IgD-negative memory B cell (primary cell): ENCODE measurements at regions not wholly inside any gene's neighbourhood (a gene's known extent, or its start where the extent isn't known, plus 50 kb on each side); places are given as distances from the start of the nearest gene placed in this dataset.

Experiments used
- H3K27ac Mint-ChIP-seq, 3 donors: one replicate each; pipeline ENCODE4 v1.8.0; 2020 to 2022; ENCODE audit warnings: mild to moderate bottlenecking in 3 of 3, mixed read lengths in 3 of 3, moderate library complexity in 1 of 3
- H3K27me3 Mint-ChIP-seq: one replicate; pipeline ENCODE4 v1.8.0; 2021; ENCODE audit warnings: mixed read lengths
- H3K36me3 Mint-ChIP-seq: one replicate; pipeline ENCODE4 v1.8.0; 2020; ENCODE audit warnings: mild to moderate bottlenecking, mixed read lengths
- H3K4me1 Mint-ChIP-seq, 3 donors: one replicate each; pipeline ENCODE4 v1.8.0; 2020 to 2022; ENCODE audit warnings: mixed read lengths in 3 of 3, mild to moderate bottlenecking in 1 of 3
- H3K4me3 Mint-ChIP-seq, 4 donors: one replicate each; pipeline ENCODE4 v1.8.0; 2020 to 2022; ENCODE audit warnings: mild to moderate bottlenecking in 4 of 4, mixed read lengths in 4 of 4, moderate library complexity in 3 of 4
- H3K9me3 Mint-ChIP-seq, 3 donors: one replicate each; pipeline ENCODE4 v1.8.0; 2020 to 2021; ENCODE audit warnings: mixed read lengths in 3 of 3, mild to moderate bottlenecking in 1 of 3

DNA sequence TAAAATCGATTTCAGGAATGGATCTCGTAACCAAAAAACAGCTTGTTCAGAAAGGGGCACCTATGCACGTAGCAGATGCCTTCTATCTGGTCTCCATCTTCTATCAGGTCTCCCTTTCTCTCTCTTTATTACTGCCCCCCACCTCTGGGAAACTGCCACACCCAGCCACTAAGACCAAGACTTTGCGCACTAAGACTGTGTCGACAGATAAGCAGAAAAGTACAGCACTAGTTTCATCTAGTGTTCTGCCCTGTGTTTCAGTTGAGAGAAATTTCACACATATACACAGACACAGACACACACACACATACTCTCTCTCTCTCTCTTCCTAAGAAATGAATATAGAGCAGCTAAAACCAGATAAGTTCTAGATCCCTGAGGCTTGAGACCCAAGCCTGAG lies 210.1 kb upstream of the MAP3K1 start:
- H3K27ac Mint-ChIP-seq = peak overlapping the region in 1 of 3 donors; percentile 21
- peaks cover 0 to 1% (median 0%) of the 10 kb centered on the region in 3 donors for H3K9me3 Mint-ChIP-seq
- no peaks in the 10 kb centered on the region for H3K36me3 Mint-ChIP-seq
- no peaks in the 10 kb centered on the region for H3K27me3 Mint-ChIP-seq
- H3K4me3 Mint-ChIP-seq = no peak overlapping the region
- H3K4me1 Mint-ChIP-seq = peaks cover 16 to 30% (median 27%) of the 10 kb centered on the region in 3 donors

DNA sequence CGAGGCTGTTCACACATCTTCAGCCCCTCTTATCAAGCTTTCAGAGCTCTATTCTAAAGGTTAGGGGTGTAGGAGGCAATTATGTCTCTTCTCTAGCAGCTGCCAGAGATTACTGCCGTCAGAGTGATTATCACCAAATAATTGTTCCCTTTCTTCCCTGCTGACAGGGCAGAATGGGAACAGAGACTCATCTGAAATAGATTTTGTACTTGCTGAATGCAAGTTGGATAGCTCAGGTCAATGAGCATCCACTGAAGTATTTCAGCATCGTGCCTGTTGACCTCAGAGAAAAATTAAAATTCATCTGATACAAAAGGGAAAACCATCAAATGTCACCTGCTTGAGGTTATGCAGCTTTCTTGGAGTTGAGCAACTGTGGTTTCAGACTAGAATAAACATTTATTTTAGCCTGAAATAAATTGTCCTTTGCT lies 213.7 kb upstream of the MAP3K1 start:
- H3K9me3 Mint-ChIP-seq = peaks cover 0 to 1% (median 0%) of the 10 kb centered on the region in 3 donors

DNA sequence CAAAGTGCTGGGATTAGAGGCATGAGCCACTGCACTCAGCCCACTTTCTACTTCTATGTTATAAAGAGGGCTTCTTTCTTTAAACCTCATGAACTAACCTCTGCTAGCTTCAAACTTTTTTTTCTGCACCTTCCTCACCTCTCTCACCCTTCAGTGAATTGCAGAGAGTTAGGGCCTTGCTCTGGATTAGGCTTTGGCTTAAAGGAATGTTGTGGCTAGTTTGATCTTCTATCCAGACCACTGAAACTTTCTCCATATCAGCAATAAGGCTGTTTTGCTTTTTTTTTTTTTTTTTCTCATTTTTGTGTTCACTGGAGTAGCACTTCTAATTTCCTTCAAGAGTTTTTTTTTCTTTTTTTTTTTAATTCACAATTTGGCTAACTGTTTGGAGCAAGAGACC lies 216.4 kb upstream of the MAP3K1 start:
- Mint-ChIP-seq H3K9me3 (no peaks in the 10 kb centered on the region), H3K27ac (peak overlapping the region in 1 of 3 donors; percentile 39), H3K4me3 (peak overlapping the region in 1 of 4 donors; percentile 53), H3K4me1 (peaks cover 3 to 22% (median 13%) of the 10 kb centered on the region in 3 donors), H3K27me3 (no peaks in the 10 kb centered on the region), H3K36me3 (no peaks in the 10 kb centered on the region)

More for the DNA sequence above, 213.7 kb upstream of the MAP3K1 start:
- no peak overlapping the region for H3K27ac Mint-ChIP-seq
- no peaks in the 10 kb centered on the region for H3K36me3 Mint-ChIP-seq
- no peaks in the 10 kb centered on the region for H3K27me3 Mint-ChIP-seq
- H3K4me3 Mint-ChIP-seq = no peak overlapping the region
- H3K4me1 Mint-ChIP-seq = peaks cover 2 to 19% (median 6%) of the 10 kb centered on the region in 3 donors

DNA sequence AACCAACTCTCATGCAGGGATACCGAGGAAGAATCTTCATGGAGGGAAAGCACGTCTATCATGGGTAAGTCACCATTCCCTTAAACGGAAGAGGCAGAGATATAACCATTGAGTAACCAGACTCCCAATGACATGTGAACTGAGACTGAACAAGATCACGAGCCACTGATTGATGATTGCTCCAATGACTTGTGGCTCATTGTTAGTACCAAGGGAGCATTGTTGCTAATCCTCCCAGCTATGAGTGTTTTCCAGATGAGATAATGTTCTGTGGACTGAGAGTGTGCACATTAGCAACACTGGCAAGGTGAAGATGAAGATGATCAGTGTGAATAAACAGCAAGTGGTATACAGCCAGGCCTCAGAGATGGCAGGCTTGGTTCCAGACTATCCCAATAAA lies 219.2 kb upstream of the MAP3K1 start:
- no peak overlapping the region for H3K4me3 Mint-ChIP-seq

DNA sequence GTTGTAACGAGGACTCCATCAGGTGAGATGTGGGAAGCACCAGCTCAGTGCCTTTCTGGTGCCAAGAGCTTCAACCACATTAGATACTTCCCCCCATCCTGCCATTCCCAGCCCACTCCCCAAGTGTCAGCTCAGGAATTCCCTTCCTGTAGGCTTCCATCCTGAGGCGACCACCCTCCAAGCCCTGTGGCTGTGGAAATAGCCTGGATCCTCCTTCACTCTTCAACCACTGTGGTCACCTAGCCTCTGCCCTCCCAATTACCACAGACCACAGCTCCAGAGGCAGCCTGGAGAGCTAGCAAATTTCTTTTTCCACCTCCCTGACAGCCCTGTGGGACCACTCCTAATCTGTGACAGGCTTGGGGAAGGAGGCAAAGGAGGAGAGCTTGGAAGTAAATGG lies 219.8 kb upstream of the MAP3K1 start:
- Mint-ChIP-seq H3K36me3 (no peaks in the 10 kb centered on the region), H3K27ac (no peak overlapping the region), H3K4me1 (peaks cover 20 to 32% (median 31%) of the 10 kb centered on the region in 3 donors), H3K27me3 (no peaks in the 10 kb centered on the region), H3K4me3 (peak overlapping the region in 1 of 4 donors; percentile 19), H3K9me3 (no peaks in the 10 kb centered on the region)

More for the DNA sequence above, 219.2 kb upstream of the MAP3K1 start:
- H3K27me3 Mint-ChIP-seq = no peaks in the 10 kb centered on the region
- H3K4me1 Mint-ChIP-seq = peaks cover 17 to 28% (median 27%) of the 10 kb centered on the region in 3 donors
- H3K27ac Mint-ChIP-seq = no peak overlapping the region
- H3K36me3 Mint-ChIP-seq = no peaks in the 10 kb centered on the region
- no peaks in the 10 kb centered on the region for H3K9me3 Mint-ChIP-seq

DNA sequence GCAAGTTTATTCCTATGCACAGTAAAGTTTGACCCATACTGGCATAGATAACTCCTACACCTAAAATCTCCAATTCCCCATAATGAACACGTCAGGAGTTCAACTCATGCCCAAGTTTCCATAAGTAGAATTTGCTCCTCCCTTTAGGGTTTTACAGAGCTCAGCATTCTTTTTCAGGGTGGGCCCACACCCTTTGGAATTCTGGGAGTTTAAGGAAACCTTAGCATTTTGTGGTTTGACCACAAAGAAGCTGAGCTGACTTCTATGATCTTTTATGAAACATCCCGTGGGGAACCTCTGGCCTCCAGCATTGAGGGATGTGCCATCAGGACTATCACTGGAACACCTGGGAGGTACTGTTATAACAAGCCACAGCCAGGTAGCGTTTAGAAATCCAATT lies 220.6 kb upstream of the MAP3K1 start:
- peak overlapping the region in 2 of 3 donors; percentile 82 to 85 for H3K27ac Mint-ChIP-seq
- H3K9me3 Mint-ChIP-seq = no peaks in the 10 kb centered on the region
- no peaks in the 10 kb centered on the region for H3K36me3 Mint-ChIP-seq
- H3K4me3 Mint-ChIP-seq = peak overlapping the region in 1 of 4 donors; percentile 12
- peaks cover 26 to 35% (median 35%) of the 10 kb centered on the region in 3 donors for H3K4me1 Mint-ChIP-seq
- H3K27me3 Mint-ChIP-seq = no peaks in the 10 kb centered on the region

DNA sequence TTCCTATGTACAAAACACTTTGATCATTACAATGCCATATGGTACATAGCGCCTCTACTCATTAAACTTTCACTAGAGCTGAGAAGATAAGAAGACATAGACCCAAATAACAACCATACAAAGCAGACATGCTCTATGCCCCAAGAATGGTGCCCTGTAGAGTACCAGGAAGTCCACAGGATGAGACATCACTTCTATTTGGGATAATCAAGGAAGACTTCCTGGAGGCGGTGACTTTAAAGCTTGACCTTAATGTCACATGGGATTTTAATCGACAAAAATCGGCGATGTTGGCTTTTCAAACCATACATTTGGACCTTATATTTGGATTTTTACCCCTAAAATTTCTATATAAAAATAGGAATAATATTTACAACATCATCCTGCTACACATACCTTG lies 224.3 kb upstream of the MAP3K1 start:
- H3K4me1 Mint-ChIP-seq = peaks cover 46 to 53% (median 50%) of the 10 kb centered on the region in 3 donors
- peaks cover 0 to 2% (median 0%) of the 10 kb centered on the region in 3 donors for H3K9me3 Mint-ChIP-seq
- peak overlapping the region; percentile 70 to 100 (median 90) for H3K27ac Mint-ChIP-seq
- H3K4me3 Mint-ChIP-seq = no peak overlapping the region
- peaks cover 1% of the 10 kb centered on the region for H3K36me3 Mint-ChIP-seq
- no peaks in the 10 kb centered on the region for H3K27me3 Mint-ChIP-seq

DNA sequence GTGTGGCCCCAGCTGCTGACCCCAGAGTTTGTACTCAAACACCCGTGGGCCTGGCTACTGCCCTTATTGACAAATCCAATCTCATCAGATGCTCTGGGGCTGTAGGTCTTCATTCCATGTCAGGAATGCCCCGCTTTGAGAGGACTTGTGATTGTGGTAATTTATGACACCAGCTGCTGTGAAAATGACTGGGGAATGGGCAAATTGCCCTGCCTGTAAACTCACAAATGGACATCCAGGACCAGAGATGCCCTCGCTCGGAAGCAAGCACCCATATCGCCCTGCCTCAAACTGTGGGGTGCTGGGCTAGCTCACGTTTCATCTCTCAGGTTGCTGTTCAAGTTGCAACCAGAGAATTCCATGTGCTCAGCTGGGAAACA lies 225.9 kb upstream of the MAP3K1 start:
- peaks cover 50 to 57% (median 57%) of the 10 kb centered on the region in 3 donors for H3K4me1 Mint-ChIP-seq
- H3K9me3 Mint-ChIP-seq = peaks cover 0 to 2% (median 2%) of the 10 kb centered on the region in 3 donors
- peak overlapping the region; percentile 97 to 100 (median 100) for H3K27ac Mint-ChIP-seq
- H3K27me3 Mint-ChIP-seq = no peaks in the 10 kb centered on the region
- H3K36me3 Mint-ChIP-seq = peaks cover 1% of the 10 kb centered on the region
- H3K4me3 Mint-ChIP-seq = peak overlapping the region; percentile 69 to 91 (median 82)

DNA sequence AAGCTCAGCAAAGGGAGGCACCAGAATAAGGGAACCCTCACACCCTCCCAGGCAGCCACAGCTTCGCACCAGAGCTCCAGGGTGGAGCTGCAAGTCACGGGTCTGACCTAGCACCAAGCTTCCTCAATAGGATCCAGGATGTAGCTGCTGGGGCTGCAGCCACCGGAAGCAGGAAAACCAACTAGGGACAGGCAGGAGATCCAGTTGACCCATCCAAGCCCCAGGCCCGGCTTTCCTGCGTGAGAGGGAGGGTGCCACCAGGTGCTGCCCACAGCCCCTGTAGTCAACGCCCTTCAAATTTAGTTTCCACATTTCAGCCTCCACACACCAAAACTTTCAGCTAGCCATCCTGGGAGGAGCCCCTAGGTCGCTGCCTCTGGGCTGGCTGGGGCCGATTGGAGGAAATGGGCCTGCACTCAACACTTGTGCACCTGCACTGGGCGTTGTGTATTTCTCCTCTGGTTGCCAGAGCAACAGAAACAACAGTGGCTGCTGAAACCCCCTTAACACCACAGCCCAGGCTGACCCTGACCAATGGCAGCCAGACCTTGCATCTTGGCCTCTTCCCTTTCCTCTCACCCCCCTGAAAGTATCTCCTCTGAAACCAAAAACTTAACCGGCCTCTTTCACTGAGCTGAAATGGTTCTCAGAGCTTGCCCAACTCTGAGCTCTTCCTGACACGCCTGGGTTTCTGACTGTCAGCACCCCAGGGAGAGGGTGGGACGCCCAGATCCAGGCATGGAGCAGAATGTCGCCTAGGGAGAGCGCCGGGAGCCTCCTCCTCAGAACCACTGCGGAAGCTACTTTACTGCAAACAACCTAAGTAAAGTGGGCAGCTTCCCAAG lies 226.5 kb upstream of the MAP3K1 start:
- Mint-ChIP-seq H3K4me3 (peak overlapping the region; percentile 69 to 91 (median 82)), H3K4me1 (peaks cover 53 to 63% (median 55%) of the 10 kb centered on the region in 3 donors), H3K36me3 (peaks cover 1% of the 10 kb centered on the region), H3K27me3 (no peaks in the 10 kb centered on the region), H3K27ac (peak overlapping the region; percentile 97 to 100 (median 100)), H3K9me3 (peaks cover 0 to 4% (median 2%) of the 10 kb centered on the region in 3 donors)

DNA sequence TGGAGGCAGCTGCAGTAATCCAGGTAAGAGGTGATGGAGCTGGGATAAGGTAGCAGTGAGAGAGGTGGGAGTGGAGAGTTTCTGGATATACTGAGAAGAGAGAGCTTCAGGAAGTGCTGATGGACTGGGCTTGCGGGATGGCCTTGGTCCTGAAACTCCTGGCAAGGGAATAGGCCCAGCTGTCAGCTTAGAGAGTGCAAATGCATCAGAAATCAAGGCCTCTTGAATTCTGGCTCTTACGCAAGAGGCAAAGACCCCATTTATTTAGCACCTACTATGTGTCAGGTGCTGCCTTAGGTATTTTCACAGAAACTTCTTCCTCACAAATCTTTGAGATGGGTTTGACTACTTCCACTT lies 227.2 kb upstream of the MAP3K1 start:
- Mint-ChIP-seq H3K27ac (peak overlapping the region; percentile 97 to 100 (median 100)), H3K36me3 (peaks cover 1% of the 10 kb centered on the region), H3K27me3 (no peaks in the 10 kb centered on the region), H3K9me3 (peaks cover 0 to 7% (median 2%) of the 10 kb centered on the region in 3 donors), H3K4me3 (peak overlapping the region in 3 of 4 donors; percentile 79 to 91 (median 84)), H3K4me1 (peaks cover 58 to 67% (median 58%) of the 10 kb centered on the region in 3 donors)

DNA sequence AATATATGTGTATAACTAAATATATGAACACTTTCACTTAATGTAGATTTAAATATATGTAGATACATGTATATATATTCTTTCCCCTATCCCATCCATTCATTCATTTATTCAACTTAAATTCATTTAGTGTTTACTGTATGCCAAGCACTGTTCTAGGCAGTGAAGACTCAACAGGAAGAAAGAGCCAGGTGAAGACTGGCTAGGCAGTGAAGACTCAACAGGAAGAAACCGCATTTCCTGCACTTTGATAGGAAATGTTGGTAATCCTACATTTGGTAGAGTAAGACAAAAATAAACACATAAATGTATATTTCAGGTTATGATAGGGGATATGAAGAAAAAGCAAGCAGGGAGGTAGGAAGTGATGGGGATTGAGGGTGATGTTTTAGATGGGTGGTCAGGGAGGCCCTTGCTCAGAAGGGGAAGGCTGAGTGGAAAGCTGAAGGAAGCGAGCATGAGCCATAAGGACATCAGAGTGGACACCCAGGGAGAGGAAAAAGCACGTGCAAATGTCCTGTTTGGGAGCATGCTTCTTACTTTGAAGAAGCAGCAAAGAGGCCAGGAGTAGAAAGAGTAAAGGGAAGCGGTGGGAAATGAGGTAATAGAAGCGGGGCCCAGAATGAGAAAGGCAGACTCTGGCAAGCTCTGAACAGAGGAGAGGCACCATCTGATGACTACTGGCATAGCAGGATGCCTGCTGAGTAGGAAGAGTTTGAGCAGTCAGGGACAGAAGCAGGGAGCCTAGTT lies 227.8 kb upstream of the MAP3K1 start:
- Mint-ChIP-seq H3K9me3 (peaks cover 0 to 7% (median 2%) of the 10 kb centered on the region in 3 donors), H3K27me3 (no peaks in the 10 kb centered on the region), H3K27ac (peak overlapping the region; percentile 97 to 100 (median 100)), H3K36me3 (peaks cover 1% of the 10 kb centered on the region), H3K4me3 (peak overlapping the region in 3 of 4 donors; percentile 79 to 91 (median 84)), H3K4me1 (peaks cover 55 to 62% (median 55%) of the 10 kb centered on the region in 3 donors)

DNA sequence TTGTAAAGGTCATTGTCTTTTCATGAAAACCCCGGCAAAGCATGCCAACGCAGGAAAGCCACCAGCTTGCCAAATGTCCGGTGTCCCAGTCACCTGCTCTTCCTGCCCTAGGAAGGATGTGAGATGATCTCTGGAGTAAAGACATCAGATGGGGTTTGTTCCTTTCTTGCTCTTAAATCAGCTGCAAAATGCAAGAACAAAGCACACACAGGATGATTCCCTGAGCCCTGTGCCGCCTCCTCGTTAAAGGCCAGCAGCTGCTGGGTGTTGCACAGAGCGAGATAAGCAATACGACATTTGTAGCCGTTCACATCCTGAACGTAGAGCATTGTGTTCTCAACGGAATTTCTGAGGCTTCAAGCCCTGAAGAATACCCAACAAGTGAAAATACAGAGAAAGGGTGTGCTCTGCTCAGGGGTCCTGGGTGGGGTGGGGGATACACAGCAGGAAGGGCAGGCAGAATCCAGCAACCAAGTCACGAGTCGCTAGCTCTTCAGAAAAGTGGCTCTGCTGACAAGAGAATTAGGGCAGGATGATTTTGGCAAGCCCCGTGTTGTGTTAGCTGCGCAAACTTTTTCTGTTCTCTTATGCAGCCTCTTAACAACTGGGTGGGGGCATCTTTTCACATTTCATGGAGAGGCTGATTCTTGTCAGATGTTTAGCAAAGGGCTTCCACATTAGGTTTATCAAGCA lies 229.2 kb upstream of the MAP3K1 start:
- H3K27me3 Mint-ChIP-seq = no peaks in the 10 kb centered on the region
- peaks cover 0 to 7% (median 6%) of the 10 kb centered on the region in 3 donors for H3K9me3 Mint-ChIP-seq
- H3K4me1 Mint-ChIP-seq = peaks cover 51 to 61% (median 53%) of the 10 kb centered on the region in 3 donors
- H3K4me3 Mint-ChIP-seq = no peak overlapping the region
- H3K36me3 Mint-ChIP-seq = peaks cover 1% of the 10 kb centered on the region
- peak overlapping the region in 2 of 3 donors; percentile 31 to 72 for H3K27ac Mint-ChIP-seq

DNA sequence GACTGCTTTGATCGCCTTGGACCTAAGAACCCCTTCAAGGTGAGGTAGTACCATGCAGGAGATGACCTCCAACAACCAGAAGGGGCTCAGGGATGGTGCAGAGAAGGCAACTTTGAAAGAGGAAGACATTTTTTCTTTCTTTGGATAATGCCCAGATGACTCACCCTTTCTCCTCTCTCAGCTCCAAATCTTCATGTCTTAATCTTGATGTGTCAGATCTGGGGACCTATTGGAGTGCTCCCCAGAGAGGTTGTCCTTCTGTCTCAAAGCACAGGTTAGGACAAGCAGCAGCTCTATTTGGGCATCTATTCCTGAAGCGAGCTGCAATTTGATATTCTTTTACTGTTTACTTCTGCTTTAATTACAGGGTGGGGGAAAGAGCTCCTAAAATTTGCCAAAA lies 229.9 kb upstream of the MAP3K1 start:
- H3K27ac Mint-ChIP-seq = peak overlapping the region in 2 of 3 donors; percentile 35 to 72
- H3K9me3 Mint-ChIP-seq = peaks cover 0 to 7% (median 6%) of the 10 kb centered on the region in 3 donors
- H3K36me3 Mint-ChIP-seq = peaks cover 1% of the 10 kb centered on the region
- H3K4me1 Mint-ChIP-seq = peaks cover 55 to 64% (median 56%) of the 10 kb centered on the region in 3 donors
- H3K27me3 Mint-ChIP-seq = no peaks in the 10 kb centered on the region
- peak overlapping the region in 1 of 4 donors; percentile 61 for H3K4me3 Mint-ChIP-seq

DNA sequence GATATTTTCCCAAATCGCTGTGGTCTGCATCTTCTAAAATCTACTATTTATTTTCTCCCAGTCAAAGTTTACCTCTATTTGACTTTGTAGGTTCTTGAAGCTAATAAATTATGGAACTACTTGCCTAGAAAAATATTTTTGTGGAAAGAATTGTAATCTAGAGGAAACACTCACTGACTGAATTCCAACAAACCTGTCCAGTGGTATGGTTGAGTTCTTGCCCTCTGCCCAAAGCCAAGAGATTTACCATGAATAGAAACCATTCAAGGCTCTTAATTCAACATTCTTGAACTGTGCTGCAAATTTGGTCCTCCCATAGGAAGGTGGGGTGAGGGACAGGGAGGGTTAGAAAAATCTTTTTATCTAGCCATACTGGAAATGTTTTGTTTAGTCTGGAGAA lies 233.9 kb upstream of the MAP3K1 start:
- Mint-ChIP-seq H3K36me3 (no peaks in the 10 kb centered on the region), H3K9me3 (peaks cover 0 to 7% (median 4%) of the 10 kb centered on the region in 3 donors), H3K27ac (peak overlapping the region in 2 of 3 donors; percentile 22 to 25), H3K4me1 (peaks cover 27 to 36% (median 28%) of the 10 kb centered on the region in 3 donors), H3K4me3 (no peak overlapping the region), H3K27me3 (no peaks in the 10 kb centered on the region)
